Endothelial cell of umbilical vein (primary cell): ENCODE measurements at regions not wholly inside any gene's neighbourhood (a gene's known extent, or its start where the extent isn't known, plus 50 kb on each side); places are given as distances from the start of the nearest gene placed in this dataset.

ENCODE experiments used
- BruUV-seq: library from RNA; stranded (reverse); fragments of 400-500 nt; replicated peaks from 2 replicates; lab custom pipeline; 2021; lab: Mats Ljungman, UMichigan
- CTCF ChIA-PET: fragments of 300-600, 350-600 bp; sonication (Branson Sonifier 250); formaldehyde crosslinking; loops from one replicate; lab custom pipeline; 2021; ENCODE audit warnings: antibody characterized with exemption, inconsistent platforms; lab: Charles Lee
- POLR2A ChIA-PET: fragments of 300-600, 350-600 bp; sonication (Branson Sonifier 250); formaldehyde crosslinking; loops from one replicate; lab custom pipeline; 2021; ENCODE audit warnings: antibody characterized with exemption, inconsistent platforms; lab: Charles Lee
- DNase-seq: peaks from one replicate; pipeline ENCODE4 v3.0.0-alpha.2; 2011; ENCODE audit warnings: low read depth, low spot score
- FAIRE-seq: peaks from 2 replicates; lab custom pipeline; 2011; peaks lifted over from hg19 to GRCh38; lab: Jason Lieb, UNC
- H2AFZ ChIP-seq: 2 replicates; pipeline ENCODE4 v1.6.0; 2012; ENCODE audit warnings: low read depth, low read length, control low read depth, inconsistent platforms
- H3K27ac ChIP-seq: 2 replicates; pipeline ENCODE4 v1.5.1; 2011; ENCODE audit warnings: low read depth, mild to moderate bottlenecking, control low read depth, low read length, moderate library complexity; ENCODE audit not compliant: insufficient read depth
- H3K27me3 ChIP-seq, 2 experiments: 2 replicates each; pipeline versions ENCODE4 v1.6.0 to v1.6.1; 2011; ENCODE audit warnings: low read length in 2 of 2, mixed read lengths in 1 of 2; ENCODE audit not compliant: control insufficient read depth in 2 of 2, insufficient read depth in 2 of 2
- H3K36me3 ChIP-seq, 2 experiments: 2 replicates in 1 of 2; 3 replicates in 1 of 2; pipeline ENCODE4 v1.5.1; 2011; ENCODE audit warnings: low read length in 2 of 2, mild to moderate bottlenecking in 1 of 2, moderate library complexity in 1 of 2; ENCODE audit not compliant: control insufficient read depth in 2 of 2, insufficient read depth in 2 of 2; ENCODE audit errors: extremely low read depth in 1 of 2
- H3K4me1 ChIP-seq: 3 replicates; pipeline ENCODE4 v1.5.1; 2011; ENCODE audit warnings: mild to moderate bottlenecking, low read length; ENCODE audit not compliant: control insufficient read depth, insufficient read depth; ENCODE audit errors: extremely low read depth
- H3K4me2 ChIP-seq: 2 replicates; pipeline ENCODE4 v1.6.1; 2011; ENCODE audit warnings: low read length, control low read depth, mixed read lengths; ENCODE audit not compliant: insufficient read depth
- H3K4me3 ChIP-seq, 3 experiments: fragments of 200-600 bp in 1 of 3; sonication (generic), shearing (Covaris generic) in 1 of 3; replicated peaks in 1 of 3; 2 replicates each; pipeline ENCODE4 v1.5.1; 2011 to 2016; ENCODE audit warnings: control low read depth in 3 of 3, low read length in 3 of 3, mild to moderate bottlenecking in 2 of 3, inconsistent platforms in 1 of 3, low read depth in 1 of 3, moderate library complexity in 1 of 3; ENCODE audit not compliant: insufficient read depth in 1 of 3
- H3K79me2 ChIP-seq: 2 replicates; pipeline ENCODE4 v1.6.0; 2012; ENCODE audit warnings: low read length, inconsistent platforms; ENCODE audit not compliant: control insufficient read depth, insufficient read depth
- H3K9ac ChIP-seq: replicated peaks from 2 replicates; pipeline ENCODE3; 2011; ENCODE audit warnings: low read length, control low read depth; ENCODE audit not compliant: insufficient read depth; ENCODE audit errors: extremely low read depth
- H3K9me1 ChIP-seq: replicated peaks from 3 replicates; pipeline ENCODE4 v1.6.0; 2011; ENCODE audit warnings: mild to moderate bottlenecking, low read length; ENCODE audit not compliant: control insufficient read depth, insufficient read depth; ENCODE audit errors: extremely low read depth
- H3K9me3 ChIP-seq: replicated peaks from 2 replicates; pipeline ENCODE4 v1.5.1; 2012; ENCODE audit warnings: low read length, inconsistent platforms; ENCODE audit not compliant: control insufficient read depth, insufficient read depth
- H4K20me1 ChIP-seq: replicated peaks from 2 replicates; pipeline ENCODE3; 2011; ENCODE audit warnings: mild to moderate bottlenecking, low read length; ENCODE audit not compliant: control insufficient read depth, insufficient read depth; ENCODE audit errors: extremely low read depth
- EZH2 ChIP-seq: IDR thresholded peaks from 2 replicates; pipeline ENCODE4 v1.6.1; 2012; ENCODE audit warnings: borderline replicate concordance, low read depth, mild to moderate bottlenecking, moderate library complexity, low read length, inconsistent platforms; ENCODE audit not compliant: severe bottlenecking
- FOS ChIP-seq: IDR thresholded peaks from 2 replicates; pipeline ENCODE4 v1.6.1; 2011; ENCODE audit warnings: mild to moderate bottlenecking, low read length, moderate library complexity, borderline replicate concordance; ENCODE audit not compliant: insufficient read depth
- GATA2 ChIP-seq: IDR thresholded peaks from 2 replicates; pipeline ENCODE4 v1.7.0; 2011; ENCODE audit warnings: low read depth, mild to moderate bottlenecking, moderate library complexity, mixed read lengths, low read length; ENCODE audit not compliant: insufficient read length, insufficient read depth
- JUN ChIP-seq: IDR thresholded peaks from 2 replicates; pipeline ENCODE4 v1.6.1; 2011; ENCODE audit warnings: borderline replicate concordance, low read depth; ENCODE audit not compliant: insufficient read length, insufficient read depth
- MAX ChIP-seq: IDR thresholded peaks from 2 replicates; pipeline ENCODE4 v1.6.1; 2011; ENCODE audit not compliant: insufficient read depth, insufficient read length
- MYC ChIP-seq: IDR thresholded peaks from one replicate; pipeline ENCODE4 v1.6.1; 2011; ENCODE audit warnings: mild to moderate bottlenecking, low read depth, low read length
- POLR2A ChIP-seq: IDR thresholded peaks from 2 replicates; pipeline ENCODE4 v1.6.1; 2012; ENCODE audit warnings: low read depth, mild to moderate bottlenecking, control low read depth, low read length
- POLR2AphosphoS5 ChIP-seq: IDR thresholded peaks from 2 replicates; pipeline ENCODE4 v1.6.1; 2012; ENCODE audit warnings: low read depth, mild to moderate bottlenecking, control low read depth, low read length, moderate library complexity; ENCODE audit not compliant: insufficient read depth
- dilution Hi-C: fragments of 300-500 bp; cut with MboI; formaldehyde crosslinking; loops from one replicate; pipeline ENCODE4 v1.15.0; 2019; ENCODE audit warnings: low sequenced_read_pairs; ENCODE audit not compliant: extremely low pct_ligation_motif_present
- intact Hi-C: fragments of 100-400 bp; cut with micrococcal nuclease; formaldehyde crosslinking; loops from one replicate; pipeline ENCODE4 v1.10.0; 2022
- TF ChIP-seq, protein P1 (sequence below), 2 donors: IDR thresholded peaks; 1 replicate in 1 of 2; 2 replicates in 1 of 2; pipeline ENCODE4 v1.5.1; 2011; ENCODE audit warnings: low read length in 2 of 2, mild to moderate bottlenecking in 2 of 2, moderate library complexity in 2 of 2, control low read depth in 1 of 2, inconsistent platforms in 1 of 2, low read depth in 1 of 2; ENCODE audit not compliant: insufficient read depth in 1 of 2; ENCODE audit errors: extremely low read depth in 1 of 2

DNA sequence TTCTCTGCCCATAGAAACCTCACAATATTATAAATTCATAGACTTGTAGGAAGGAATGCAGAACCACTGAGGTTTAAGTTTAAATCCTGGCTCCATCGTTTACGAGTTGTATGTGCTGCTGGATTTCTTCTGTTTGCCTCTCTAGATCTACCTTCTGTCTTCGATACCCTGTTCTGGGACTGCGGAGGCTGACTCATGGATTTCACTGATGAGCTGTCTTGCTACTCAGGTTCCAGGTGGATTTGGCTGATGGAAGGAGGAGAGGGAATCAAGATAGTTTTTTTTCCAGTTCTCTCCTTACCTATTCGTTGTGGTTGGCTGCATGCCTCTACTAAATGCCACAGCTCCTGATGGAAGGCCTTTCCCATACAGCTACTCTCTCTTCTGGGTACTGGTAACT is 375.8 kb downstream of the REEP3 start:
- ChIA-PET CTCF (interaction anchor here (1.2 kb wide), 1 partner anchor 30 kb away, joined by 4 read pairs; no protein-coding TSS in a partner anchor), POLR2A (no interaction called here)
- Histone ChIP-seq H3K4me3 (no peak overlapping the region), H3K4me1 (no peaks in the 10 kb centered on the region), H3K27me3 (peaks cover 0 to 2% of the 10 kb centered on the region in 2 experiments), H3K4me2 (no peak overlapping the region), H4K20me1 (no peaks in the 10 kb centered on the region), H3K9me1 (no peaks in the 10 kb centered on the region), H3K9ac (no peak overlapping the region), H3K9me3 (no peaks in the 10 kb centered on the region), H3K36me3 (no peaks in the 10 kb centered on the region), H2AFZ (no peak overlapping the region), H3K79me2 (no peaks in the 10 kb centered on the region), H3K27ac (no peak overlapping the region)
- FAIRE-seq: no peak
- TF ChIP-seq FOS: no peak
- no peak for TF ChIP-seq MAX
- TF ChIP-seq, protein P1, sequence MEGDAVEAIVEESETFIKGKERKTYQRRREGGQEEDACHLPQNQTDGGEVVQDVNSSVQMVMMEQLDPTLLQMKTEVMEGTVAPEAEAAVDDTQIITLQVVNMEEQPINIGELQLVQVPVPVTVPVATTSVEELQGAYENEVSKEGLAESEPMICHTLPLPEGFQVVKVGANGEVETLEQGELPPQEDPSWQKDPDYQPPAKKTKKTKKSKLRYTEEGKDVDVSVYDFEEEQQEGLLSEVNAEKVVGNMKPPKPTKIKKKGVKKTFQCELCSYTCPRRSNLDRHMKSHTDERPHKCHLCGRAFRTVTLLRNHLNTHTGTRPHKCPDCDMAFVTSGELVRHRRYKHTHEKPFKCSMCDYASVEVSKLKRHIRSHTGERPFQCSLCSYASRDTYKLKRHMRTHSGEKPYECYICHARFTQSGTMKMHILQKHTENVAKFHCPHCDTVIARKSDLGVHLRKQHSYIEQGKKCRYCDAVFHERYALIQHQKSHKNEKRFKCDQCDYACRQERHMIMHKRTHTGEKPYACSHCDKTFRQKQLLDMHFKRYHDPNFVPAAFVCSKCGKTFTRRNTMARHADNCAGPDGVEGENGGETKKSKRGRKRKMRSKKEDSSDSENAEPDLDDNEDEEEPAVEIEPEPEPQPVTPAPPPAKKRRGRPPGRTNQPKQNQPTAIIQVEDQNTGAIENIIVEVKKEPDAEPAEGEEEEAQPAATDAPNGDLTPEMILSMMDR (IDR thresholded peaks at IDR 0.05; ENCODE audit: extremely low read depth in 1 of 2, insufficient read depth in 1 of 2, low read depth in 1 of 2, low read length in 2 of 2): no peak
- TF ChIP-seq POLR2A: no peak
- no peak for TF ChIP-seq EZH2
- TF ChIP-seq MYC: no peak
- TF ChIP-seq JUN: no peak
- no peak for TF ChIP-seq GATA2
- no peak for TF ChIP-seq POLR2AphosphoS5
- no peak for DNase-seq
- intact Hi-C loops: no loop called here
- BruUV-seq: no TSS peak
- dilution Hi-C loops: no loop called here
